Thyroid gland (tissue), 4 donors: ENCODE measurements at regions not wholly inside any gene's neighbourhood (a gene's known extent, or its start where the extent isn't known, plus 50 kb on each side); places are given as distances from the start of the nearest gene placed in this dataset.

ENCODE experiments used
- DNase-seq, 2 donors: peaks; one replicate each; pipeline ENCODE4 v3.0.0-alpha.2; 2019
- H3K27ac ChIP-seq, 3 donors: fragments of 200-600 bp; sonication (generic); 1 replicate in 2 of 3; 2 replicates in 1 of 3; pipeline ENCODE4 v1.5.1; 2016 to 2019; ENCODE audit warnings: mild to moderate bottlenecking in 1 of 3, moderate library complexity in 1 of 3
- H3K27me3 ChIP-seq: fragments of 200-600 bp; sonication (generic); one replicate; pipeline ENCODE4 v1.5.1; 2019
- H3K36me3 ChIP-seq, 2 donors: fragments of 200-600 bp; sonication (generic); one replicate each; pipeline ENCODE4 v1.5.1; 2016 to 2019
- H3K4me1 ChIP-seq, 2 donors: fragments of 200-600 bp; sonication (generic); one replicate each; pipeline ENCODE4 v1.5.1; 2017 to 2019
- H3K4me3 ChIP-seq, 3 donors: fragments of 200-600 bp; sonication (generic); replicated peaks in 1 of 3; 1 replicate in 2 of 3; 2 replicates in 1 of 3; pipeline ENCODE4 v1.5.1; 2016; ENCODE audit warnings: mild to moderate bottlenecking in 1 of 3
- H3K9me3 ChIP-seq: fragments of 200-600 bp; sonication (generic); one replicate; pipeline ENCODE4 v1.5.1; 2017
- POLR2A ChIP-seq, 2 donors: fragments of 450-650 bp; IDR thresholded peaks; one replicate each; pipeline ENCODE4 v1.6.1; 2017; ENCODE audit warnings: antibody characterized with exemption in 2 of 2, mild to moderate bottlenecking in 2 of 2, moderate library complexity in 1 of 2
- WGBS, 2 donors: methylation state at CpG; one replicate each; pipeline ENCODE4 v1.1.5; 2017; 5-methylcytosine and 5-hydroxymethylcytosine counted together
- intact Hi-C: fragments of 100-400 bp; cut with DNase I; formaldehyde crosslinking; loops from one replicate; pipeline ENCODE4 v1.15.1; 2023
- TF ChIP-seq, protein P1 (sequence below), 6 experiments: fragments of 200-600 bp in 3 of 6; fragments of 450-650 bp in 3 of 6; sonication (generic) in 3 of 6; IDR thresholded peaks; one replicate each; pipeline ENCODE4 v1.5.1; 2016 to 2019; ENCODE audit warnings: antibody characterized with exemption in 6 of 6, mild to moderate bottlenecking in 2 of 6, inconsistent platforms in 1 of 6, moderate library complexity in 1 of 6

DNA sequence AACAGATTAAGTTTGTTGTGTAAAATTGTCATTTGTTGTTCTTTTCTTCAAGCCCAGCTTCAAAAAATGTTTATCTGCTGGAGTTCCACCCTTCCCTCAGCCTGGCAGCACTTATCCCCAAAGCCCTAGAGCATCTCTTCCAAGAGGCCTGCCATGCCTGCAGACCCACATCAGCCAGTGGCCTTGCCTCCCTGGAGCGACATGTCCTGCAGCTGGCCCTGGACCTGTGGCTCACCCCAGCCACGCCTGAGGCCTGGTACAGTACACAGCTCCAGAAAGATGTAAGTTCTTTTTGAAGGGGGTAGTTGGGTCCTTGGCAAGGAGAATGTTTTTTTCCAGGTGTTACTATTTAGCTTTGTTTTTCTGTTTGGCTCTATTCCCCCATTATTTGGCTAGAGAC is 124.8 kb downstream of the CD164 start:
- Histone ChIP-seq H3K27me3 (no peaks in the 10 kb centered on the region), H3K9me3 (no peaks in the 10 kb centered on the region), H3K4me1 (peaks cover 0 to 5% of the 10 kb centered on the region in 2 donors), H3K36me3 (no peaks in the 10 kb centered on the region), H3K27ac (no peak overlapping the region), H3K4me3 (no peak overlapping the region)
- no peak for DNase-seq
- TF ChIP-seq, protein P1, sequence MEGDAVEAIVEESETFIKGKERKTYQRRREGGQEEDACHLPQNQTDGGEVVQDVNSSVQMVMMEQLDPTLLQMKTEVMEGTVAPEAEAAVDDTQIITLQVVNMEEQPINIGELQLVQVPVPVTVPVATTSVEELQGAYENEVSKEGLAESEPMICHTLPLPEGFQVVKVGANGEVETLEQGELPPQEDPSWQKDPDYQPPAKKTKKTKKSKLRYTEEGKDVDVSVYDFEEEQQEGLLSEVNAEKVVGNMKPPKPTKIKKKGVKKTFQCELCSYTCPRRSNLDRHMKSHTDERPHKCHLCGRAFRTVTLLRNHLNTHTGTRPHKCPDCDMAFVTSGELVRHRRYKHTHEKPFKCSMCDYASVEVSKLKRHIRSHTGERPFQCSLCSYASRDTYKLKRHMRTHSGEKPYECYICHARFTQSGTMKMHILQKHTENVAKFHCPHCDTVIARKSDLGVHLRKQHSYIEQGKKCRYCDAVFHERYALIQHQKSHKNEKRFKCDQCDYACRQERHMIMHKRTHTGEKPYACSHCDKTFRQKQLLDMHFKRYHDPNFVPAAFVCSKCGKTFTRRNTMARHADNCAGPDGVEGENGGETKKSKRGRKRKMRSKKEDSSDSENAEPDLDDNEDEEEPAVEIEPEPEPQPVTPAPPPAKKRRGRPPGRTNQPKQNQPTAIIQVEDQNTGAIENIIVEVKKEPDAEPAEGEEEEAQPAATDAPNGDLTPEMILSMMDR (IDR thresholded peaks at IDR 0.05): no peak
- TF ChIP-seq POLR2A (IDR thresholded peaks at IDR 0.05): no peak
- intact Hi-C loops: no loop called here
- WGBS, 2 donors: 92 to 100% methylated on average over 2 of the region's 2 CpGs

DNA sequence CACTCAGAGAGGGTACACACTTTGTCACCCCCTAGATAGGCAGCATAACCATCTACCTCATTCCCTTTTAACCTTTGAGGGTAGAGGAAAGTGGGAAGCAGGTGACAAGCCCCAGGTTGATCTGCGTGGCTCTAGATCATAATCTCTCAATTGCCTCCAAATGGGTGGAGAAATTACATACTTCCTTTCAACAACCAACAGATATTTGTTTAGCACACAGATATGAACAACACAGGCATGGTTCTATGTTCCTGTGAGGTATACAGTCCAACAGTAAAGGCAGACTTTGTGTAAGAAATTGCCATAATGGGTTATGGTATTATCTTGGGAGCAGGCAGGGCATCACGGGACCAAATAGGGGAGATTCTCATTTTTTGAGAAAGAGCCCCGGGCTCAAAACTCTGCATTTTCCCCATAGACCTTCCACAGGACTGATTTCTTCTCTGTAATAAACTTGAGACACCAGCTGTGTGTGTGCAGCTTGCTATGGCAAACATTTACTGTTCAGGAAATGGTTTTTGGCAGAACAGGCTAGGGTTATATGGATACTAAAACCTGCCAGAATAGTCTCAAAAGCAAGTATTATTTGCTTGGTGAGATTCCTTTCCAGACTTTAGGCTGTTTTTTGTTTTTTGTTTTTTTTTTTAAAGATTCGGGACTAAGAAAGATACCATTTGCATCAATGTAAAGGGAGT is 126.2 kb downstream of the CD164 start:
- WGBS, 2 donors: 83 to 85% methylated on average over 4 of the region's 4 CpGs
- Histone ChIP-seq H3K9me3 (no peaks in the 10 kb centered on the region), H3K4me3 (no peak overlapping the region), H3K4me1 (peaks cover 0 to 14% of the 10 kb centered on the region in 2 donors), H3K36me3 (no peaks in the 10 kb centered on the region), H3K27ac (no peak overlapping the region), H3K27me3 (no peaks in the 10 kb centered on the region)
- intact Hi-C loops: no loop called here
- no peak for DNase-seq
- no peak for TF ChIP-seq POLR2A (IDR thresholded peaks at IDR 0.05)
- TF ChIP-seq, protein P1 (IDR thresholded peaks at IDR 0.05): no peak

DNA sequence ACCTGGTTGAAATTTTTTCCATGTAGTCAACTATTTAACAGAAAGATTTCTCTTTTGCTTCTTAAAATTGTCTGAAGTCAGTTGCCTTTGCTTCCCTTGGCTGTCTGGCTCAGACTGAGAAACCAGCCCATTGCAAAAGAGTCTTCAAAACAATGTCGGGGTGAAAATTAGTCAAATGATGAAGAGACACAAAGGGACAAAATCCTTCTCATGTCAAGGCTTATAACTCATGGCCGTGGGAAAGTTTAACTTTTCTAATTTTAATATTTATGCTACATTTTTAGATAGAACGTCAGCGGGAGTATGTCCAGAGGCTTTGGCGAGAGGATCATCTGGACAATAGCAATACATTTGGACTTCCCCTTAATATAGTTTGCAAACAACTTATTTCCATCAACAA is 127.2 kb downstream of the CD164 start:
- H3K27ac ChIP-seq: no peak overlapping the region
- no peaks in the 10 kb centered on the region for H3K36me3 ChIP-seq
- intact Hi-C loops: no loop called here
- no peak for TF ChIP-seq POLR2A (IDR thresholded peaks at IDR 0.05)
- TF ChIP-seq, protein P1 (IDR thresholded peaks at IDR 0.05): no peak
- no peaks in the 10 kb centered on the region for H3K9me3 ChIP-seq
- peaks cover 0 to 14% of the 10 kb centered on the region in 2 donors for H3K4me1 ChIP-seq
- no peak overlapping the region for H3K4me3 ChIP-seq
- 87 to 93% methylated on average over 5 of the region's 5 CpGs for WGBS, 2 donors
- DNase-seq: no peak
- H3K27me3 ChIP-seq: no peaks in the 10 kb centered on the region

DNA sequence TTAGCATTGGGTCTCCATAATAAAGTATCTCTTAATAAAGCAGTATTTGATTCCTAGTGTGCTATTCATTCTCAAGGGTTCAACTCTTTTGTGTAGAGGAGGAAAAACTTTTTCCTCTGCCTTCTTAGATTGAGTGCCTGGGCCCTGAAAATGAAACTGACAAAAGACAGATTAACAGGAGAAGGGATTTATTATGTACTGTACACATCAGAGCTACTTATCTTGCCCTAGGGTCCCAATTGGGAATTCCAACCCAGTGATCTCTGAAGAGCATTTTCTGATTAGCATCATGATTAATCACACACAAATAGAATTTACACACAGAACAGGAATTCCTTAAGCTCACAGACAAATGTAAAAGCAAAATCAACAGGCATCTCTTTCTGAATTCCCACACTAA is 128.9 kb downstream of the CD164 start:
- intact Hi-C loops: no loop called here
- H3K9me3 ChIP-seq: no peaks in the 10 kb centered on the region
- no peaks in the 10 kb centered on the region for H3K27me3 ChIP-seq
- no peak for DNase-seq
- H3K27ac ChIP-seq: no peak overlapping the region
- H3K4me3 ChIP-seq: no peak overlapping the region
- peaks cover 0 to 14% of the 10 kb centered on the region in 2 donors for H3K4me1 ChIP-seq
- TF ChIP-seq, protein P1 (IDR thresholded peaks at IDR 0.05): no peak
- TF ChIP-seq POLR2A (IDR thresholded peaks at IDR 0.05): no peak
- no peaks in the 10 kb centered on the region for H3K36me3 ChIP-seq

DNA sequence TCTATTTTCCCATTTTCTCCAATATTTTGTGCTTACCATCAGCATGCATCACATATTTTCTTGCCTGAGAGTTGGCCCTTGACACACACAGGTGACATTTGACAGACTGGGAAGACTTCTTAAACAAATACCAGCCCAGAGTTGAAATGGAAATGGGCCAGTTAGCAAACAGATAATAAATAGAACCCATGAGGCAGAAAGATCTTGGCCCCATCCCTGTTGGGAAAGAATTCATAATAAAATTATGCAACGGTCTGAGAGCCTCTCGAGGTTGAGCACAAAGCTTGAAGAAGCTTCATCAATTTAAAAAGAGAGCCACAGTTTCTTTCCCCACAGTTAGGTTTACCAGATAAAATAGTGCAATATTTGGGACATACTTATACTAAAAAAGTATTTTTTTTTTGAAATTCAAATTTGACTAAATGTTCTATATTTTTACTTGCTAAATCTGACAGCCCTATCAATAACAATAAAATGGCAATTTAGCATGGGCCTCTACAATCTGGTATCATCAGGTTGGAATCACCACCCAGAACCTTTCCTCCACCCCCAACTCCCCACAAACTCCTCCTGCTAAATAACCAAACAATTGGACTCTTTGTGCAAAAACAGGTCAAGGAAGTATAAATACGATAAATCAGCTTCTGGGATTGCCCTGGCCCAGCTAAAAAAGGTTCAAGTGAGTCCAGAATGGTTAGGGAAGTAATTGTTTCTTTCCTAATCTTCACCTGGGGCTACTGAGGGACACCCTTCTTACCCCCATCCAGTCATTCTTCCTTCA is 129.8 kb downstream of the CD164 start:
- Histone ChIP-seq H3K36me3 (no peaks in the 10 kb centered on the region), H3K4me3 (no peak overlapping the region), H3K27ac (no peak overlapping the region), H3K27me3 (no peaks in the 10 kb centered on the region), H3K9me3 (no peaks in the 10 kb centered on the region), H3K4me1 (peaks cover 0 to 14% of the 10 kb centered on the region in 2 donors)
- WGBS, 2 donors: 44 to 53% methylated on average over 3 of the region's 3 CpGs
- no peak for DNase-seq
- intact Hi-C loops: no loop called here
- TF ChIP-seq POLR2A (IDR thresholded peaks at IDR 0.05): no peak
- TF ChIP-seq, protein P1 (IDR thresholded peaks at IDR 0.05): no peak
